IMR-90 (cell line): ENCODE measurements at regions not wholly inside any gene's neighbourhood (a gene's known extent, or its start where the extent isn't known, plus 50 kb on each side); places are given as distances from the start of the nearest gene placed in this dataset.

Experiments used
- ATAC-seq: fragments of 200-7000 bp; cut with Tn5 transposase; 2 replicates; pipeline ENCODE4 v1.9.1; 2020; ENCODE audit warnings: low read depth, mild to moderate bottlenecking, moderate library complexity
- BruUV-seq: library from RNA; stranded (reverse); fragments of 400-500 nt; replicated peaks from 2 replicates; lab custom pipeline; 2021; lab: Mats Ljungman, UMichigan
- CTCF ChIA-PET: fragments of 300-600 bp; formaldehyde crosslinking; extraction: SDS; loops from one replicate; lab custom pipeline; 2021; ENCODE audit warnings: antibody characterized with exemption; lab: Yijun Ruan, JAX
- POLR2A ChIA-PET: fragments of 300-600 bp; sonication (Branson Sonifier 250); formaldehyde crosslinking; loops from one replicate; lab custom pipeline; 2022; ENCODE audit warnings: antibody characterized with exemption; ENCODE audit not compliant: unreplicated experiment; lab: Charles Lee
- DNase-seq: peaks from one replicate; pipeline ENCODE4 v3.0.0; 2013
- H2AFZ ChIP-seq: replicated peaks from 2 replicates; pipeline ENCODE3; 2013; ENCODE audit warnings: low read length, mild to moderate bottlenecking; ENCODE audit not compliant: poor library complexity
- H2AK5ac ChIP-seq: 2 replicates; pipeline ENCODE4 v1.6.1; 2013; ENCODE audit warnings: low read depth, low read length, inconsistent platforms
- H2AK9ac ChIP-seq: replicated peaks from 2 replicates; pipeline ENCODE3; 2013; ENCODE audit warnings: mild to moderate bottlenecking, low read depth, low read length, moderate library complexity; ENCODE audit not compliant: poor library complexity
- H2BK120ac ChIP-seq: 2 replicates; pipeline ENCODE4 v1.6.1; 2013; ENCODE audit warnings: low read depth, low read length, inconsistent platforms
- H2BK15ac ChIP-seq: 3 replicates; pipeline ENCODE4 v1.6.1; 2013; ENCODE audit warnings: low read depth, low read length, inconsistent platforms
- H2BK20ac ChIP-seq: 2 replicates; pipeline ENCODE4 v1.6.1; 2013; ENCODE audit warnings: low read depth, mild to moderate bottlenecking, inconsistent platforms, low read length, moderate library complexity
- H2BK5ac ChIP-seq: 2 replicates; pipeline ENCODE4 v1.6.1; 2013; ENCODE audit warnings: mild to moderate bottlenecking, low read depth, low read length, inconsistent platforms; ENCODE audit not compliant: poor library complexity, severe bottlenecking
- H3K14ac ChIP-seq: replicated peaks from 2 replicates; pipeline ENCODE4 v1.6.1; 2013; ENCODE audit warnings: low read depth, low read length, inconsistent platforms
- H3K18ac ChIP-seq: 2 replicates; pipeline ENCODE4 v1.6.1; 2013; ENCODE audit warnings: low read depth, low read length, control low read depth
- H3K23ac ChIP-seq: 2 replicates; pipeline ENCODE4 v1.6.1; 2013; ENCODE audit warnings: low read depth, low read length, inconsistent platforms
- H3K27ac ChIP-seq: 2 replicates; pipeline ENCODE4 v1.5.1; 2013; ENCODE audit warnings: mild to moderate bottlenecking, control low read depth, low read length; ENCODE audit not compliant: insufficient read depth
- H3K27me3 ChIP-seq: 2 replicates; pipeline ENCODE4 v1.6.1; 2013; ENCODE audit warnings: low read length; ENCODE audit not compliant: control insufficient read depth, insufficient read depth
- H3K36me3 ChIP-seq: 2 replicates; pipeline ENCODE4 v1.6.1; 2013; ENCODE audit warnings: low read length, mixed read lengths; ENCODE audit not compliant: control insufficient read depth, insufficient read depth
- H3K4ac ChIP-seq: 2 replicates; pipeline ENCODE4 v1.6.1; 2013; ENCODE audit warnings: low read depth, low read length, inconsistent platforms
- H3K4me1 ChIP-seq: 2 replicates; pipeline ENCODE4 v1.6.1; 2013; ENCODE audit warnings: low read length, mixed read lengths; ENCODE audit not compliant: control insufficient read depth, insufficient read depth
- H3K4me2 ChIP-seq: 2 replicates; pipeline ENCODE4 v1.6.1; 2013; ENCODE audit warnings: low read depth, mild to moderate bottlenecking, control low read depth, low read length, moderate library complexity
- H3K4me3 ChIP-seq: 2 replicates; pipeline ENCODE4 v1.5.1; 2013; ENCODE audit warnings: low read depth, mild to moderate bottlenecking, control low read depth, low read length, moderate library complexity; ENCODE audit not compliant: insufficient read depth
- H3K56ac ChIP-seq: 2 replicates; pipeline ENCODE4 v1.6.1; 2013; ENCODE audit warnings: low read length, inconsistent platforms; ENCODE audit not compliant: insufficient read depth; ENCODE audit errors: extremely low read depth
- H3K79me1 ChIP-seq, 2 experiments: 2 replicates each; pipeline ENCODE4 v1.6.1; 2013; ENCODE audit warnings: low read length in 2 of 2, inconsistent platforms in 1 of 2, low read depth in 1 of 2
- H3K9ac ChIP-seq: 2 replicates; pipeline ENCODE4 v1.6.1; 2013; ENCODE audit warnings: low read depth, low read length, control low read depth
- H3K9me1 ChIP-seq: 2 replicates; pipeline ENCODE4 v1.6.1; 2013; ENCODE audit warnings: low read length, inconsistent platforms; ENCODE audit not compliant: insufficient read depth
- H3K9me3 ChIP-seq: 2 replicates; pipeline ENCODE4 v1.6.1; 2013; ENCODE audit warnings: low read length; ENCODE audit not compliant: control insufficient read depth, insufficient read depth
- H4K20me1 ChIP-seq: 2 replicates; pipeline ENCODE4 v1.6.1; 2013; ENCODE audit warnings: low read length, inconsistent platforms; ENCODE audit not compliant: insufficient read depth
- H4K5ac ChIP-seq: 2 replicates; pipeline ENCODE4 v1.6.1; 2013; ENCODE audit warnings: mild to moderate bottlenecking, low read depth, low read length, control low read depth
- H4K8ac ChIP-seq, 2 experiments: 2 replicates each; pipeline ENCODE4 v1.6.1; 2013; ENCODE audit warnings: low read depth in 2 of 2, low read length in 2 of 2, control low read depth in 1 of 2, inconsistent platforms in 1 of 2
- H4K91ac ChIP-seq: 2 replicates; pipeline ENCODE4 v1.6.1; 2013; ENCODE audit warnings: low read depth, low read length, inconsistent platforms; ENCODE audit not compliant: insufficient read depth
- CHD1 ChIP-seq: IDR thresholded peaks from 2 replicates; pipeline ENCODE4 v1.6.1; 2012; ENCODE audit warnings: low read depth, low read length, improper control_type of control experiment
- FOS ChIP-seq: fragments of 150-350 bp; IDR thresholded peaks from 2 replicates; pipeline ENCODE4 v1.6.1; 2016; ENCODE audit warnings: low read depth, low read length
- RCOR1 ChIP-seq: IDR thresholded peaks from 2 replicates; pipeline ENCODE4 v1.6.1; 2012; ENCODE audit warnings: mild to moderate bottlenecking, low read length, improper control_type of control experiment; ENCODE audit not compliant: insufficient replicate concordance
- dilution Hi-C: fragments of 300-500 bp; cut with HindIII; formaldehyde crosslinking; loops from one replicate; pipeline ENCODE4 v1.14.3; 2018; ENCODE audit warnings: low sequenced_read_pairs; ENCODE audit not compliant: unreplicated experiment
- in situ Hi-C: fragments of 300-500 bp; cut with MboI; formaldehyde crosslinking; loops from 3 replicates; pipeline ENCODE4 v1.14.3; 2019; ENCODE audit warnings: low sequenced_read_pairs, inconsistent platforms, mixed read lengths
- intact Hi-C: fragments of 100-400 bp; cut with micrococcal nuclease; formaldehyde crosslinking; loops from 2 replicates; pipeline ENCODE4 v1.10.0; 2022

GRCh38 chrX:87067795-87068369 lies 449.7 kb upstream of the KLHL4 start:
- no peak overlapping the region for H3K9ac ChIP-seq
- TF ChIP-seq RCOR1 (no peak), FOS (no peak), CHD1 (no peak)
- intact Hi-C loops = no loop called here

More at GRCh38 chrX:87067795-87068369, 449.7 kb upstream of the KLHL4 start:
- Histone ChIP-seq H3K9me1 (no peaks in the 10 kb centered on the region), H3K4me1 (no peaks in the 10 kb centered on the region), H3K9me3 (no peaks in the 10 kb centered on the region), H2BK120ac (no peak overlapping the region), H2AFZ (no peak overlapping the region), H3K18ac (no peak overlapping the region), H2BK5ac (no peak overlapping the region), H2AK9ac (no peak overlapping the region), H2BK20ac (no peak overlapping the region), H3K27me3 (no peaks in the 10 kb centered on the region), H3K27ac (no peak overlapping the region), H4K5ac (no peak overlapping the region), H3K4me3 (no peak overlapping the region), H3K4ac (no peak overlapping the region), H2AK5ac (no peak overlapping the region), H4K8ac (no peak overlapping the region), H4K20me1 (no peaks in the 10 kb centered on the region), H3K4me2 (no peak overlapping the region), H3K79me1 (no peaks in the 10 kb centered on the region), H3K56ac (no peak overlapping the region), H4K91ac (no peak overlapping the region), H3K23ac (no peak overlapping the region), H3K36me3 (no peaks in the 10 kb centered on the region), H2BK15ac (no peak overlapping the region), H3K14ac (no peak overlapping the region)
- BruUV-seq = no TSS peak
- ATAC-seq (no peak), DNase-seq (no peak)
- POLR2A ChIA-PET = no interaction called here
- in situ Hi-C loops = no loop called here
- dilution Hi-C loops = no loop called here
- CTCF ChIA-PET = no interaction called here
